ENCODE measurements at regions not wholly inside any gene's neighbourhood (a gene's known extent, or its start where the extent isn't known, plus 50 kb on each side); places are given as distances from the start of the nearest gene placed in this dataset.

- intact Hi-C loops (cut with micrococcal nuclease), result no loop called here
- Mint-ChIP-seq H3K4me3 (ENCODE audit: low read depth) (no peak overlapping the region), H3K27ac (no peak overlapping the region), H3K9me3 (no peaks in the 10 kb centered on the region), H3K4me1 (ENCODE audit: low read depth) (no peaks in the 10 kb centered on the region), H3K36me3 (ENCODE audit: low read depth) (no peaks in the 10 kb centered on the region), H3K27me3 (ENCODE audit: low read depth) (peaks cover 16% of the 10 kb centered on the region)
- DNase-seq (ENCODE audit: low spot score), result no peak
Measured at GRCh38 chr6:90835596-90836212, 248.8 kb upstream of the MAP3K7 start.

- intact Hi-C loops (cut with micrococcal nuclease), result no loop called here
- Mint-ChIP-seq H3K27me3 (ENCODE audit: low read depth) (peaks cover 4% of the 10 kb centered on the region), H3K9me3 (no peaks in the 10 kb centered on the region), H3K36me3 (ENCODE audit: low read depth) (no peaks in the 10 kb centered on the region), H3K4me3 (ENCODE audit: low read depth) (no peak overlapping the region), H3K4me1 (ENCODE audit: low read depth) (no peaks in the 10 kb centered on the region), H3K27ac (no peak overlapping the region)
- DNase-seq (ENCODE audit: low spot score), result no peak
Measured at GRCh38 chr6:90829311-90829710, 242.4 kb upstream of the MAP3K7 start.

GRCh38 chr6:90820436-90820835 lies 233.6 kb upstream of the MAP3K7 start:
- Mint-ChIP-seq H3K27ac (no peak overlapping the region), H3K27me3 (ENCODE audit: low read depth) (no peaks in the 10 kb centered on the region), H3K4me1 (ENCODE audit: low read depth) (no peaks in the 10 kb centered on the region), H3K4me3 (ENCODE audit: low read depth) (no peak overlapping the region), H3K36me3 (ENCODE audit: low read depth) (no peaks in the 10 kb centered on the region), H3K9me3 (no peaks in the 10 kb centered on the region)
- DNase-seq (ENCODE audit: low spot score), result no peak
- intact Hi-C loops (cut with micrococcal nuclease), result no loop called here

GRCh38 chr6:90819483-90819882 lies 232.6 kb upstream of the MAP3K7 start:
- DNase-seq (ENCODE audit: low spot score), result no peak
- intact Hi-C loops (cut with micrococcal nuclease), result no loop called here
- Mint-ChIP-seq H3K36me3 (ENCODE audit: low read depth) (no peaks in the 10 kb centered on the region), H3K4me3 (ENCODE audit: low read depth) (no peak overlapping the region), H3K27me3 (ENCODE audit: low read depth) (no peaks in the 10 kb centered on the region), H3K27ac (no peak overlapping the region), H3K4me1 (ENCODE audit: low read depth) (no peaks in the 10 kb centered on the region), H3K9me3 (no peaks in the 10 kb centered on the region)

GRCh38 chr6:90818163-90818562 lies 231.3 kb upstream of the MAP3K7 start:
- no peak overlapping the region for H3K27ac Mint-ChIP-seq
- H3K4me3 Mint-ChIP-seq (ENCODE audit: low read depth), result no peak overlapping the region
- DNase-seq (ENCODE audit: low spot score), result no peak
- no peaks in the 10 kb centered on the region for H3K36me3 Mint-ChIP-seq (ENCODE audit: low read depth)
- no peaks in the 10 kb centered on the region for H3K4me1 Mint-ChIP-seq (ENCODE audit: low read depth)
- no peaks in the 10 kb centered on the region for H3K9me3 Mint-ChIP-seq
- no peaks in the 10 kb centered on the region for H3K27me3 Mint-ChIP-seq (ENCODE audit: low read depth)
- intact Hi-C loops (cut with micrococcal nuclease), result no loop called here

GRCh38 chr6:90816764-90817163 lies 229.9 kb upstream of the MAP3K7 start:
- Mint-ChIP-seq H3K4me3 (ENCODE audit: low read depth) (no peak overlapping the region), H3K4me1 (ENCODE audit: low read depth) (no peaks in the 10 kb centered on the region), H3K27me3 (ENCODE audit: low read depth) (no peaks in the 10 kb centered on the region), H3K9me3 (no peaks in the 10 kb centered on the region), H3K36me3 (ENCODE audit: low read depth) (no peaks in the 10 kb centered on the region), H3K27ac (no peak overlapping the region)
- no peak for DNase-seq (ENCODE audit: low spot score)
- intact Hi-C loops (cut with micrococcal nuclease), result no loop called here

GRCh38 chr6:90811596-90812226 lies 224.8 kb upstream of the MAP3K7 start:
- H3K27ac Mint-ChIP-seq, result no peak overlapping the region
- no peaks in the 10 kb centered on the region for H3K27me3 Mint-ChIP-seq (ENCODE audit: low read depth)
- H3K9me3 Mint-ChIP-seq, result no peaks in the 10 kb centered on the region
- no peaks in the 10 kb centered on the region for H3K36me3 Mint-ChIP-seq (ENCODE audit: low read depth)
- H3K4me3 Mint-ChIP-seq (ENCODE audit: low read depth), result no peak overlapping the region
- intact Hi-C loops (cut with micrococcal nuclease), result no loop called here
- H3K4me1 Mint-ChIP-seq (ENCODE audit: low read depth), result no peaks in the 10 kb centered on the region
- DNase-seq (ENCODE audit: low spot score), result no peak

- no peak overlapping the region for H3K4me3 Mint-ChIP-seq (ENCODE audit: low read depth)
- no peaks in the 10 kb centered on the region for H3K4me1 Mint-ChIP-seq (ENCODE audit: low read depth)
- H3K9me3 Mint-ChIP-seq, result no peaks in the 10 kb centered on the region
- no peak overlapping the region for H3K27ac Mint-ChIP-seq
- no peak for DNase-seq (ENCODE audit: low spot score)
- no peaks in the 10 kb centered on the region for H3K27me3 Mint-ChIP-seq (ENCODE audit: low read depth)
- intact Hi-C loops (cut with micrococcal nuclease), result no loop called here
- no peaks in the 10 kb centered on the region for H3K36me3 Mint-ChIP-seq (ENCODE audit: low read depth)
Measured at GRCh38 chr6:90809035-90809434, 222.2 kb upstream of the MAP3K7 start.

GRCh38 chr6:90807791-90808701 lies 221.2 kb upstream of the MAP3K7 start:
- no peak for DNase-seq (ENCODE audit: low spot score)
- no peaks in the 10 kb centered on the region for H3K4me1 Mint-ChIP-seq (ENCODE audit: low read depth)
- no peak overlapping the region for H3K27ac Mint-ChIP-seq
- no peak overlapping the region for H3K4me3 Mint-ChIP-seq (ENCODE audit: low read depth)
- no peaks in the 10 kb centered on the region for H3K36me3 Mint-ChIP-seq (ENCODE audit: low read depth)
- no peaks in the 10 kb centered on the region for H3K9me3 Mint-ChIP-seq
- no peaks in the 10 kb centered on the region for H3K27me3 Mint-ChIP-seq (ENCODE audit: low read depth)
- intact Hi-C loops (cut with micrococcal nuclease), result no loop called here

GRCh38 chr6:90805619-90806155 lies 218.8 kb upstream of the MAP3K7 start:
- no peaks in the 10 kb centered on the region for H3K9me3 Mint-ChIP-seq
- no peak overlapping the region for H3K4me3 Mint-ChIP-seq (ENCODE audit: low read depth)
- H3K27me3 Mint-ChIP-seq (ENCODE audit: low read depth), result peaks cover 7% of the 10 kb centered on the region
- no peak overlapping the region for H3K27ac Mint-ChIP-seq
- H3K36me3 Mint-ChIP-seq (ENCODE audit: low read depth), result no peaks in the 10 kb centered on the region
- H3K4me1 Mint-ChIP-seq (ENCODE audit: low read depth), result no peaks in the 10 kb centered on the region
- DNase-seq (ENCODE audit: low spot score), result no peak
- intact Hi-C loops (cut with micrococcal nuclease), result no loop called here

GRCh38 chr6:90803956-90804355 lies 217.1 kb upstream of the MAP3K7 start:
- no peak overlapping the region for H3K4me3 Mint-ChIP-seq (ENCODE audit: low read depth)
- no peaks in the 10 kb centered on the region for H3K36me3 Mint-ChIP-seq (ENCODE audit: low read depth)
- H3K27me3 Mint-ChIP-seq (ENCODE audit: low read depth), result peaks cover 7% of the 10 kb centered on the region
- H3K27ac Mint-ChIP-seq, result no peak overlapping the region
- DNase-seq (ENCODE audit: low spot score), result no peak
- no peaks in the 10 kb centered on the region for H3K9me3 Mint-ChIP-seq
- no peaks in the 10 kb centered on the region for H3K4me1 Mint-ChIP-seq (ENCODE audit: low read depth)
- intact Hi-C loops (cut with micrococcal nuclease), result no loop called here

GRCh38 chr6:90795078-90795477 lies 208.2 kb upstream of the MAP3K7 start:
- Mint-ChIP-seq H3K27ac (no peak overlapping the region), H3K9me3 (no peaks in the 10 kb centered on the region), H3K4me3 (ENCODE audit: low read depth) (no peak overlapping the region), H3K36me3 (ENCODE audit: low read depth) (no peaks in the 10 kb centered on the region), H3K27me3 (ENCODE audit: low read depth) (no peaks in the 10 kb centered on the region), H3K4me1 (ENCODE audit: low read depth) (no peaks in the 10 kb centered on the region)
- intact Hi-C loops (cut with micrococcal nuclease), result no loop called here
- DNase-seq (ENCODE audit: low spot score), result no peak

GRCh38 chr6:90793771-90794170 lies 206.9 kb upstream of the MAP3K7 start:
- Mint-ChIP-seq H3K27me3 (ENCODE audit: low read depth) (no peaks in the 10 kb centered on the region), H3K27ac (no peak overlapping the region), H3K4me1 (ENCODE audit: low read depth) (no peaks in the 10 kb centered on the region), H3K4me3 (ENCODE audit: low read depth) (no peak overlapping the region), H3K36me3 (ENCODE audit: low read depth) (no peaks in the 10 kb centered on the region), H3K9me3 (no peaks in the 10 kb centered on the region)
- intact Hi-C loops (cut with micrococcal nuclease), result no loop called here
- no peak for DNase-seq (ENCODE audit: low spot score)

Data from activated T-helper 2 cell treated with anti-CD3 and anti-CD28 coated beads, Interferon-gamma antibody, Interleukin-2, Interleukin-4, amounts not matched to agents 10 μg/mL and 5 μg/mL and 100 μg/mL, durations not matched to agents 14 hours and 24 hours and 36 hours (primary cell).